Pancreas (tissue), 10 donors: ENCODE measurements at regions not wholly inside any gene's neighbourhood (a gene's known extent, or its start where the extent isn't known, plus 50 kb on each side); places are given as distances from the start of the nearest gene placed in this dataset.
"Not testable (repeated sequence)": the region's sequence is repeated elsewhere in the genome, so short reads cannot be mapped to it uniquely, and the experiment has no call there.

ENCODE experiments used
- ATAC-seq, 4 donors: fragments of 200-7000 bp; cut with Tn5 transposase; one replicate each; pipeline versions ENCODE4 v1.8.0 to v1.9.1; 2020; ENCODE audit warnings: mild to moderate bottlenecking in 4 of 4, moderate library complexity in 4 of 4
- DNase-seq, 6 donors: peaks; one replicate each; pipeline ENCODE4 v3.0.0-alpha.2; 2020
- FAIRE-seq: peaks from 2 replicates; lab custom pipeline; 2012; peaks lifted over from hg19 to GRCh38; lab: Jason Lieb, UNC
- H3K27ac ChIP-seq, 4 donors: fragments of 200-600 bp; sonication (generic); 1 replicate in 3 of 4; 2 replicates in 1 of 4; pipeline versions ENCODE4 v1.5.0 to v1.8.0; 2020
- H3K27me3 ChIP-seq, 4 donors: fragments of 200-600 bp; one replicate each; pipeline ENCODE4 v1.8.0; 2021
- H3K36me3 ChIP-seq, 3 donors: fragments of 200-600 bp; sonication (generic) in 1 of 3; one replicate each; pipeline versions ENCODE4 v1.5.0 to v1.8.0; 2020 to 2021
- H3K4me1 ChIP-seq, 3 donors: fragments of 200-600 bp; one replicate each; pipeline ENCODE4 v1.8.0; 2021
- H3K4me3 ChIP-seq, 4 donors: fragments of 200-600 bp; sonication (generic) in 2 of 4; one replicate each; pipeline versions ENCODE4 v1.5.0 to v1.8.0; 2020 to 2021
- H3K9me3 ChIP-seq, 4 donors: fragments of 200-600 bp; one replicate each; pipeline ENCODE4 v1.8.0; 2021
- CTCF ChIP-seq, 4 donors: fragments of 200-600 bp; sonication (generic) in 3 of 4; IDR thresholded peaks; one replicate each; pipeline versions ENCODE4 v1.5.0 to v1.8.0; 2021; ENCODE audit warnings: antibody characterized with exemption in 4 of 4
- WGBS, 2 donors: extraction: QIAGEN DNeasy Blood & Tissue Kit; methylation state at CpG; one replicate each; pipeline ENCODE4 v1.1.7; 2013; 5-methylcytosine and 5-hydroxymethylcytosine counted together
- intact Hi-C, 3 donors: fragments of 100-400 bp; cut with DNase I; formaldehyde crosslinking; loops; one replicate each; pipeline versions ENCODE4 v1.11.1 to v1.14.2; 2022
- donor health status: healthy with polysubstance abuse.
- donor health status: DM: no; HTN: no; CAD: no; lungs with moderate emphysema.
- donor health status: DM: no; HTN: no; CAD: no.
- donor health status: control.
- donor health status: control.
- donor health status: Bipolar disorder and iron deficiency.
- donor health status: DM: yes; HTN: yes; CAD: no.
- donor health status: DM: no; HTN: no; CAD: no.
- donor health status: DM: no; HTN: no; CAD: no.
- donor health status: DM: yes; HTN: yes; CAD: no.

- Histone ChIP-seq H3K4me3 (no peak overlapping the region), H3K9me3 (no peaks in the 10 kb centered on the region), H3K27ac (no peak overlapping the region), H3K4me1 (no peaks in the 10 kb centered on the region), H3K27me3 (no peaks in the 10 kb centered on the region), H3K36me3 (no peaks in the 10 kb centered on the region)
- DNase-seq: no peak
- no peak for TF ChIP-seq CTCF (IDR thresholded peaks at IDR 0.05)
- WGBS, 2 donors: 43 to 52% methylated on average over 4 of the region's 4 CpGs
- intact Hi-C loops: loop anchor here in 1 of 3 donors (5.0 kb wide), 1 partner anchor 559 kb away; no protein-coding TSS in a partner anchor
- ATAC-seq: no peak
- FAIRE-seq: no peak
Measured at GRCh38 chr1:38585971-38586370, 273.6 kb downstream of the RRAGC start.

- Histone ChIP-seq H3K27ac (no peak overlapping the region), H3K4me3 (no peak overlapping the region), H3K27me3 (no peaks in the 10 kb centered on the region), H3K36me3 (no peaks in the 10 kb centered on the region), H3K4me1 (no peaks in the 10 kb centered on the region), H3K9me3 (no peaks in the 10 kb centered on the region)
- WGBS, 2 donors: 54 to 82% methylated on average over 3 of the region's 3 CpGs
- FAIRE-seq (no peak), DNase-seq (no peak), ATAC-seq (no peak)
- intact Hi-C loops: loop anchor here in 1 of 3 donors (5.0 kb wide), 1 partner anchor 558 kb away; no protein-coding TSS in a partner anchor
- TF ChIP-seq CTCF (IDR thresholded peaks at IDR 0.05): no peak
Measured at GRCh38 chr1:38585460-38585859, 274.1 kb downstream of the RRAGC start.

- intact Hi-C loops: loop anchor here in 1 of 3 donors (5.0 kb wide), 1 partner anchor 557 kb away; no protein-coding TSS in a partner anchor
- 50 to 59% methylated on average over 10 to 11 of the region's 11 CpGs for WGBS, 2 donors
- no peak for ATAC-seq
Measured at GRCh38 chr1:38584448-38585355, 274.9 kb downstream of the RRAGC start.

GRCh38 chr1:38583287-38583686, 276.3 kb downstream of the RRAGC start:
- H3K9me3 ChIP-seq, FAIRE-seq, H3K27me3 ChIP-seq, intact Hi-C loops, ATAC-seq, H3K4me1 ChIP-seq, H3K36me3 ChIP-seq, H3K4me3 ChIP-seq, DNase-seq, H3K27ac ChIP-seq: not testable (repeated sequence)
- WGBS, 2 donors: 64 to 66% methylated on average over 2 of the region's 2 CpGs

More at GRCh38 chr1:38584448-38585355, 274.9 kb downstream of the RRAGC start:
- no peaks in the 10 kb centered on the region for H3K4me1 ChIP-seq
- no peak overlapping the region for H3K4me3 ChIP-seq
- DNase-seq (no peak), FAIRE-seq (no peak)
- H3K27me3 ChIP-seq: no peaks in the 10 kb centered on the region
- H3K36me3 ChIP-seq: no peaks in the 10 kb centered on the region
- no peaks in the 10 kb centered on the region for H3K9me3 ChIP-seq
- no peak for TF ChIP-seq CTCF (IDR thresholded peaks at IDR 0.05)
- no peak overlapping the region for H3K27ac ChIP-seq

GRCh38 chr1:38581396-38581795, 278.2 kb downstream of the RRAGC start:
- FAIRE-seq: no peak
- Histone ChIP-seq H3K9me3 (no peaks in the 10 kb centered on the region), H3K4me1 (no peaks in the 10 kb centered on the region), H3K27me3 (peaks cover 0 to 18% (median 0%) of the 10 kb centered on the region in 4 donors), H3K4me3 (no peak overlapping the region), H3K36me3 (no peaks in the 10 kb centered on the region), H3K27ac (no peak overlapping the region)
- TF ChIP-seq CTCF (IDR thresholded peaks at IDR 0.05): no peak
- DNase-seq: no peak
- ATAC-seq: no peak
- intact Hi-C loops: no loop called here
- 50 to 67% methylated on average over 2 of the region's 2 CpGs for WGBS, 2 donors
